Right lobe of liver (tissue), 4 donors: ENCODE measurements at regions not wholly inside any gene's neighbourhood (a gene's known extent, or its start where the extent isn't known, plus 50 kb on each side); places are given as distances from the start of the nearest gene placed in this dataset.
"Not testable (repeated sequence)": the region's sequence is repeated elsewhere in the genome, so short reads cannot be mapped to it uniquely, and the experiment has no call there.

Source experiments
- CTCF ChIP-seq, 4 donors: fragments of 200-600 bp in 3 of 4; fragments of 450-650 bp in 1 of 4; IDR thresholded peaks; one replicate each; pipeline versions ENCODE4 v1.5.1 to v1.8.0; 2016 to 2022; ENCODE audit warnings: antibody characterized with exemption in 4 of 4, mild to moderate bottlenecking in 2 of 4
- POLR2A ChIP-seq: fragments of 450-650 bp; IDR thresholded peaks from one replicate; pipeline ENCODE4 v1.6.1; 2017; ENCODE audit warnings: antibody characterized with exemption, mild to moderate bottlenecking
- donor health status: DM: no; HTN: no; CAD: no.
- donor health status: DM: no; HTN: no; CAD: no.
- donor health status: DM: no; HTN: yes; CAD: no.

- not testable (repeated sequence) for TF ChIP-seq CTCF (IDR thresholded peaks at IDR 0.05); POLR2A
Observed at GRCh38 chr1:143644035-143644434, 327.8 kb downstream of the FAM72C start.
